ENCODE measurements at regions not wholly inside any gene's neighbourhood (a gene's known extent, or its start where the extent isn't known, plus 50 kb on each side); places are given as distances from the start of the nearest gene placed in this dataset.

DNA sequence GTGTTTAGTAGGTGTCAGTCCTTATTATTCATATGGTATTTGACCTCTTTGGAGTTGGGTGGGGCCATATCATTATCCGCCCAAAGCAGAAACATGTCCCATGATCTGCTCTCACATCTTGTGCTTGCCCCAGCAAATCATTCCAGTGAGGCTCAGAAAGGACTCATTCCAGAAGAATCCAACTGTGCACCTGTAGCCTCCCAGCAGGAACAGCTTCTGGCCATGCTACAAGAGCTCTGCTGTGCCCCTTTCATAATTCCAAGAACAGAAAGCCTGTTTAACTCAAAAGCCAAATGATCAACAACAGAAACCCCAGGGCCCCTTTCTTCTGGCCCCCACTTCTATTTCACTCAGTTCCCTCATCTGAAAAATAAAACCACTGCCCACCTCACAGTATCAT is 673.1 kb downstream of the DIAPH3 start:
- H3K4me3 ChIP-seq (replicated peaks; ENCODE audit: low read depth, low read length), result no peak overlapping the region
- no peaks in the 10 kb centered on the region for H3K36me3 ChIP-seq (ENCODE audit: control insufficient read depth, insufficient read depth, low read length)
- no peak for DNase-seq (ENCODE audit: extremely low read depth, insufficient read length)
- H3K27me3 ChIP-seq (replicated peaks; ENCODE audit: control insufficient read depth, insufficient read depth, low read length), result no peaks in the 10 kb centered on the region
- TF ChIP-seq, protein P1, sequence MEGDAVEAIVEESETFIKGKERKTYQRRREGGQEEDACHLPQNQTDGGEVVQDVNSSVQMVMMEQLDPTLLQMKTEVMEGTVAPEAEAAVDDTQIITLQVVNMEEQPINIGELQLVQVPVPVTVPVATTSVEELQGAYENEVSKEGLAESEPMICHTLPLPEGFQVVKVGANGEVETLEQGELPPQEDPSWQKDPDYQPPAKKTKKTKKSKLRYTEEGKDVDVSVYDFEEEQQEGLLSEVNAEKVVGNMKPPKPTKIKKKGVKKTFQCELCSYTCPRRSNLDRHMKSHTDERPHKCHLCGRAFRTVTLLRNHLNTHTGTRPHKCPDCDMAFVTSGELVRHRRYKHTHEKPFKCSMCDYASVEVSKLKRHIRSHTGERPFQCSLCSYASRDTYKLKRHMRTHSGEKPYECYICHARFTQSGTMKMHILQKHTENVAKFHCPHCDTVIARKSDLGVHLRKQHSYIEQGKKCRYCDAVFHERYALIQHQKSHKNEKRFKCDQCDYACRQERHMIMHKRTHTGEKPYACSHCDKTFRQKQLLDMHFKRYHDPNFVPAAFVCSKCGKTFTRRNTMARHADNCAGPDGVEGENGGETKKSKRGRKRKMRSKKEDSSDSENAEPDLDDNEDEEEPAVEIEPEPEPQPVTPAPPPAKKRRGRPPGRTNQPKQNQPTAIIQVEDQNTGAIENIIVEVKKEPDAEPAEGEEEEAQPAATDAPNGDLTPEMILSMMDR (IDR thresholded peaks at IDR 0.05; ENCODE audit: insufficient read depth, low read length, poor library complexity, severe bottlenecking), result no peak

GRCh38 chr13:59492030-59492636 is 671.6 kb downstream of the DIAPH3 start:
- no peaks in the 10 kb centered on the region for H3K36me3 ChIP-seq (ENCODE audit: control insufficient read depth, insufficient read depth, low read length)
- H3K4me3 ChIP-seq (replicated peaks; ENCODE audit: low read depth, low read length), result no peak overlapping the region
- H3K27me3 ChIP-seq (replicated peaks; ENCODE audit: control insufficient read depth, insufficient read depth, low read length), result no peaks in the 10 kb centered on the region
- no peak for DNase-seq (ENCODE audit: extremely low read depth, insufficient read length)
- TF ChIP-seq, protein P1 (IDR thresholded peaks at IDR 0.05; ENCODE audit: insufficient read depth, low read length, poor library complexity, severe bottlenecking), result no peak

- H3K4me3 ChIP-seq (replicated peaks; ENCODE audit: low read depth, low read length), result no peak overlapping the region
- H3K27me3 ChIP-seq (replicated peaks; ENCODE audit: control insufficient read depth, insufficient read depth, low read length), result no peaks in the 10 kb centered on the region
- H3K36me3 ChIP-seq (ENCODE audit: control insufficient read depth, insufficient read depth, low read length), result no peaks in the 10 kb centered on the region
- TF ChIP-seq, protein P1 (IDR thresholded peaks at IDR 0.05; ENCODE audit: insufficient read depth, low read length, poor library complexity, severe bottlenecking), result no peak
- DNase-seq (ENCODE audit: extremely low read depth, insufficient read length), result no peak
Measured at GRCh38 chr13:59493436-59493965, 670.2 kb downstream of the DIAPH3 start.

GRCh38 chr13:59494151-59494550 is 669.6 kb downstream of the DIAPH3 start:
- Histone ChIP-seq H3K27me3 (replicated peaks; ENCODE audit: control insufficient read depth, insufficient read depth, low read length) (no peaks in the 10 kb centered on the region), H3K36me3 (ENCODE audit: control insufficient read depth, insufficient read depth, low read length) (no peaks in the 10 kb centered on the region), H3K4me3 (replicated peaks; ENCODE audit: low read depth, low read length) (no peak overlapping the region)
- TF ChIP-seq, protein P1 (IDR thresholded peaks at IDR 0.05; ENCODE audit: insufficient read depth, low read length, poor library complexity, severe bottlenecking), result no peak
- no peak for DNase-seq (ENCODE audit: extremely low read depth, insufficient read length)

- H3K27me3 ChIP-seq (replicated peaks; ENCODE audit: control insufficient read depth, insufficient read depth, low read length), result no peaks in the 10 kb centered on the region
- H3K4me3 ChIP-seq (replicated peaks; ENCODE audit: low read depth, low read length), result no peak overlapping the region
- DNase-seq (ENCODE audit: extremely low read depth, insufficient read length), result no peak
- H3K36me3 ChIP-seq (ENCODE audit: control insufficient read depth, insufficient read depth, low read length), result no peaks in the 10 kb centered on the region
- TF ChIP-seq, protein P1 (IDR thresholded peaks at IDR 0.05; ENCODE audit: insufficient read depth, low read length, poor library complexity, severe bottlenecking), result no peak
Measured at GRCh38 chr13:59494560-59494970, 669.2 kb downstream of the DIAPH3 start.

All from GM06990 (cell line).